Lower leg skin (tissue), 3 donors: ENCODE measurements at regions not wholly inside any gene's neighbourhood (a gene's known extent, or its start where the extent isn't known, plus 50 kb on each side); places are given as distances from the start of the nearest gene placed in this dataset.

Experiments
- CTCF ChIP-seq, 3 donors: fragments of 450-650 bp; IDR thresholded peaks; one replicate each; pipeline ENCODE4 v1.5.1; 2016; ENCODE audit warnings: antibody characterized with exemption in 3 of 3, mild to moderate bottlenecking in 3 of 3, moderate library complexity in 2 of 3
- POLR2A ChIP-seq, 2 donors: fragments of 450-650 bp; IDR thresholded peaks; one replicate each; pipeline ENCODE4 v1.6.1; 2016 to 2017; ENCODE audit warnings: antibody characterized with exemption in 2 of 2, mild to moderate bottlenecking in 1 of 2, moderate library complexity in 1 of 2

GRCh38 chr17:77534137-77534536 lies 393.4 kb downstream of the SEC14L1 start:
- TF ChIP-seq CTCF (IDR thresholded peaks at IDR 0.05) (no peak), POLR2A (IDR thresholded peaks at IDR 0.05) (no peak)
